Right lobe of liver (tissue), 6 donors: ENCODE measurements at regions not wholly inside any gene's neighbourhood (a gene's known extent, or its start where the extent isn't known, plus 50 kb on each side); places are given as distances from the start of the nearest gene placed in this dataset.

Experiments used
- ATAC-seq, 4 donors: fragments of 200-7000 bp; cut with Tn5 transposase; one replicate each; pipeline ENCODE4 v1.9.1; 2020; ENCODE audit warnings: mild to moderate bottlenecking in 4 of 4, moderate library complexity in 4 of 4
- DNase-seq, 3 donors: peaks; one replicate each; pipeline ENCODE4 v3.0.0-alpha.2; 2020
- H3K27ac ChIP-seq, 3 donors: fragments of 200-600 bp; one replicate each; pipeline ENCODE4 v1.8.0; 2022
- H3K27me3 ChIP-seq, 2 donors: fragments of 200-600 bp; one replicate each; pipeline ENCODE4 v1.8.0; 2022
- H3K36me3 ChIP-seq, 4 donors: fragments of 200-600 bp; sonication (generic) in 1 of 4; one replicate each; pipeline versions ENCODE4 v1.5.1 to v1.8.0; 2017 to 2022; ENCODE audit warnings: control low read depth in 1 of 4
- H3K4me1 ChIP-seq, 4 donors: fragments of 200-600 bp; sonication (generic) in 1 of 4; one replicate each; pipeline versions ENCODE4 v1.5.1 to v1.8.0; 2017 to 2022; ENCODE audit warnings: control low read depth in 1 of 4
- H3K4me3 ChIP-seq, 3 donors: fragments of 200-600 bp; one replicate each; pipeline ENCODE4 v1.8.0; 2022
- H3K9me3 ChIP-seq, 4 donors: fragments of 200-600 bp; sonication (generic) in 1 of 4; one replicate each; pipeline versions ENCODE4 v1.5.1 to v1.8.0; 2017 to 2022; ENCODE audit warnings: control low read depth in 1 of 4
- CTCF ChIP-seq, 4 donors: fragments of 200-600 bp in 3 of 4; fragments of 450-650 bp in 1 of 4; IDR thresholded peaks; one replicate each; pipeline versions ENCODE4 v1.5.1 to v1.8.0; 2016 to 2022; ENCODE audit warnings: antibody characterized with exemption in 4 of 4, mild to moderate bottlenecking in 2 of 4
- POLR2A ChIP-seq: fragments of 450-650 bp; IDR thresholded peaks from one replicate; pipeline ENCODE4 v1.6.1; 2017; ENCODE audit warnings: antibody characterized with exemption, mild to moderate bottlenecking
- WGBS: methylation state at CpG from one replicate; pipeline ENCODE4 v1.1.6; 2018; ENCODE audit warnings: low coverage, low lambda C conversion rate; ENCODE audit not compliant: insufficient coverage; ENCODE audit errors: missing lambda C conversion rate; 5-methylcytosine and 5-hydroxymethylcytosine counted together
- intact Hi-C, 2 donors: fragments of 100-400 bp; cut with DNase I; formaldehyde crosslinking; loops; one replicate each; pipeline versions ENCODE4 v1.11.2 to v1.14.1; 2022
- donor health status: DM: no; HTN: yes; CAD: no.
- donor health status: DM: no; HTN: no; CAD: no.
- donor health status: DM: no; HTN: no; CAD: no.
- donor health status: DM: no; HTN: yes; CAD: no.
- donor health status: DM: no; HTN: yes; CAD: no.

- Histone ChIP-seq H3K27ac (no peak overlapping the region), H3K36me3 (no peaks in the 10 kb centered on the region), H3K9me3 (no peaks in the 10 kb centered on the region), H3K4me3 (no peak overlapping the region), H3K27me3 (no peaks in the 10 kb centered on the region), H3K4me1 (no peaks in the 10 kb centered on the region)
- no peak for DNase-seq
- no peak for ATAC-seq
- WGBS: 44% methylated on average over 3 of the region's 3 CpGs
- TF ChIP-seq CTCF (IDR thresholded peaks at IDR 0.05) (no peak), POLR2A (no peak)
- intact Hi-C loops: no loop called here
Measured at GRCh38 chr18:65049586-65049985, 701.2 kb upstream of the CDH7 start.

DNA sequence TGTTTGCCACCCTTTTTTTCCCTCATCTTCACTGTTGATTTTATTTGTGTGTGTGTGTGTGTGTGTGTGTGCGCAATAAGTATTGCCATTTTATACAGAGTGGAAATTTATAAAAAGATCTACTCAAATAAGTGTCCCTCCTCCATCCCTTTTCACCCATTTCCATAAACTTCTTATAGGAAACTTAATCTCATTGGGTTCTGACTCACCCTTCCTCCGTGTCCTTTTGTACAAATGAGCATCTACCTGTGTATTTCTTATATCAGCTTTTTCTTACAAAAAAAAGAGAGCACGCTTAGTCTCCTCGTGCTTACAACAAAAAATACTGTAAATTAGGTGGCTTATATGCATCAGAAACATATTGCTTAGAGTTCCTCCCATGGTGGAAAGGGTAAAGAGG lies 711.2 kb upstream of the CDH7 start:
- TF ChIP-seq CTCF (IDR thresholded peaks at IDR 0.05): no peak
- no peak for TF ChIP-seq POLR2A
- Histone ChIP-seq H3K27me3 (no peaks in the 10 kb centered on the region), H3K4me3 (no peak overlapping the region), H3K4me1 (no peaks in the 10 kb centered on the region), H3K36me3 (no peaks in the 10 kb centered on the region), H3K9me3 (no peaks in the 10 kb centered on the region), H3K27ac (no peak overlapping the region)
- DNase-seq: no peak
- intact Hi-C loops: no loop called here
- WGBS: 73% methylated on average over 4 of the region's 4 CpGs
- no peak for ATAC-seq

DNA sequence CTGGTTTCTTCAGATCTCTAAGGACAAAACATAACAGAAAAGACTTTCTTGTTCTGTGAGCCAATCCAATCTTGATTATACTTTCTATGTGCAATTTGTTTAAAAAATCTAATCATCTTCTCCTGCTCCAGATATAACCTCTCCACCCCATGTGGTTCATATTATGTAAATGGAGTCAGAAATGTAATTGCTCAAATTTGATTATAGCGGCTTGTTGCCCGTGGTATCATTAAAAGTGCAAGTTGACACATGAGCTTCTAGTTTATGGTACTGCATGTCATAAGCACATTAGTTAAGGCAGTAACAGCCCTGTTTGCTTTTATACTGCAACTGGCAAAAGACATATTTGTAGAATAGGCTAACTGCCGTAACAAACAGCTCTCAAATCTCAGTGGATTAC lies 715.1 kb upstream of the CDH7 start:
- H3K27me3 ChIP-seq: no peaks in the 10 kb centered on the region
- TF ChIP-seq CTCF (IDR thresholded peaks at IDR 0.05) (no peak), POLR2A (no peak)
- no peak overlapping the region for H3K4me3 ChIP-seq
- WGBS: 40% methylated on average over 2 of the region's 3 CpGs
- no peaks in the 10 kb centered on the region for H3K9me3 ChIP-seq
- ATAC-seq (no peak), DNase-seq (no peak)
- H3K36me3 ChIP-seq: no peaks in the 10 kb centered on the region
- H3K27ac ChIP-seq: no peak overlapping the region
- no peaks in the 10 kb centered on the region for H3K4me1 ChIP-seq
- intact Hi-C loops: no loop called here

GRCh38 chr18:65025756-65026155 lies 725.1 kb upstream of the CDH7 start:
- intact Hi-C loops: no loop called here
- no peaks in the 10 kb centered on the region for H3K9me3 ChIP-seq
- TF ChIP-seq POLR2A: no peak
- TF ChIP-seq CTCF (IDR thresholded peaks at IDR 0.05): no peak
- no peak overlapping the region for H3K4me3 ChIP-seq
- H3K36me3 ChIP-seq: no peaks in the 10 kb centered on the region
- DNase-seq: no peak
- 24% methylated on average over 2 of the region's 2 CpGs for WGBS
- H3K27me3 ChIP-seq: no peaks in the 10 kb centered on the region
- H3K27ac ChIP-seq: no peak overlapping the region
- no peaks in the 10 kb centered on the region for H3K4me1 ChIP-seq
- no peak for ATAC-seq

DNA sequence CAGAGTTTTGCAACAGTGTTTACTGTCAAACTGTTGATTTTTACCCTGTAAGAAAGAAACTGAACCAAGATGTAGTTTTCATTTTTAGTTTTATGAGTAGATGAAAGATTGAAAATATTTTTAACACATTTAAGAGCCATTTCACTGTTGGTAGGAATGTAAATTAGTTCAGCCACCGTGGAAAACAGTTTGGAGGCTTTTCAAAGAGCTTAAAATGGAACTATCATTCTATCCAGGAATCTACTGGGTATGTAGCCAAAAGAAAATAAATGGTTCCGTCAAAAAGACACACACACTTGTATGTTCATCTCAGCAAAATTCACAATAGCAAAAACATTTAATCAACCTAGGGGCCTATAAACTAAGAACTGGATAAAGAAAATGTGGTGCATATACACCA lies 729.8 kb upstream of the CDH7 start:
- no peak for ATAC-seq

More for the DNA sequence above, 729.8 kb upstream of the CDH7 start:
- H3K4me3 ChIP-seq: no peak overlapping the region
- intact Hi-C loops: no loop called here
- no peak overlapping the region for H3K27ac ChIP-seq
- H3K36me3 ChIP-seq: no peaks in the 10 kb centered on the region
- H3K4me1 ChIP-seq: no peaks in the 10 kb centered on the region
- no peak for DNase-seq
- no peak for TF ChIP-seq POLR2A
- 59% methylated on average over 2 of the region's 2 CpGs for WGBS
- H3K27me3 ChIP-seq: no peaks in the 10 kb centered on the region
- H3K9me3 ChIP-seq: no peaks in the 10 kb centered on the region
